HG03457 (cell line): ENCODE measurements at regions not wholly inside any gene's neighbourhood (a gene's known extent, or its start where the extent isn't known, plus 50 kb on each side); places are given as distances from the start of the nearest gene placed in this dataset.

Experiments used
- ATAC-seq: cut with Tn5 transposase; IDR thresholded peaks from one replicate; pipeline ENCODE4 v1.9.1; 2021; ENCODE audit warnings: moderate number of reproducible peaks; ENCODE audit not compliant: unreplicated experiment

DNA sequence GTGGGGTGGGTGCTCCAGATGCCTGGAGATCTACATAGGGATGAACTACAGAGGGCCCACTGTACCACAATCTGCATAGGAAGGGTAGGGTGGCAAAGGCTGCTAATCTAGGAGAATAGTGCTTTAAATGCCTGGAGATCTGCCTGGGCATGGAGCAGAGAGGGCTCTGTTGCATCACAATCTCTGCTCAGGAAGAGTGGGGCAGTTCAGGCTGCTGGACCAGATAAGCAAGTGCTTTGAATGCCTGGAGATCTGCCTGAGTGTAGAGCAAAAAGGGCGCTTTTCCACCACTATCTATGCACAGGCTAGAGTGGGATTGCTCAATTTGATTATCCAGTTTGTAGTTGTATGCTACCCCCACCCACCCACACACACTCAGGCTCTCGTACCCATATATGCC, 886.3 kb upstream of the SEL1L start:
- ATAC-seq: no peak

DNA sequence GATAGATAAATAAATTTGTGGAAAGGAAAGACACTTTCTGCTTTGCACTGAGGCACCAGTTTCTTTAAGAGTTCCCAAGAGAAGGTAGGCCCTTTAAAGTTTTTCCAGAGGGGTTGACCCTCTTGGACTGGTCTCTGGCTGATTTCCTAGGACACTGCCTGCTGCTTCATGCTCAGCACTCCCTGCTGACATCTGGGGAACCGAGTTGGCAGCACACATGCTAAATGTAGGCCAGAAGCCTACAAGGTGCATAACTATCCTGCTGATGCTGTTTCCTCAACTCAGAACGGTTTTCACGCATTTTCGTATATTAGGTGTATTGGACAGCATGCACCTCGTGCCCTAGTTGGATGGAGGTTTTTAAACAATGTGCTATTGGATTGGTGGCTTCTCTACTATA, 887.2 kb upstream of the SEL1L start:
- no peak for ATAC-seq

DNA sequence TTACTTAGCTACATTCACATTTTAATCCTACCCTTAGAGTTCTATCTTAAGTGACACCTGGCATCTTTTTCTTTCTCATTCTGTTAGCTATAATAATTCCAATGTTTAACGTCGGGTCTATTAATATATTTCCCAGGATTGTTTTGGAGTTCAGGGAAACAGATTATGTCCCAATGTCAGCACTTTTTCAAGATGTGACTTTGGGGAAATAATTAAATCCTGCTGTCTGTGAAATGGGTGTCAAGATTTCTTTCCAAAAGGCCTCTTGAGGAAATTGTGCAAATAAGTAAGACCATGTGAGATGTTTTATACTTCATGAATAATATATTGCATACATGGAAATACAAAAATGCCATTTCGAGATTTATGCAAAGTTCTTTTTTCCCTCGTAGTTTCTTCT, 887.6 kb upstream of the SEL1L start:
- ATAC-seq: no peak

DNA sequence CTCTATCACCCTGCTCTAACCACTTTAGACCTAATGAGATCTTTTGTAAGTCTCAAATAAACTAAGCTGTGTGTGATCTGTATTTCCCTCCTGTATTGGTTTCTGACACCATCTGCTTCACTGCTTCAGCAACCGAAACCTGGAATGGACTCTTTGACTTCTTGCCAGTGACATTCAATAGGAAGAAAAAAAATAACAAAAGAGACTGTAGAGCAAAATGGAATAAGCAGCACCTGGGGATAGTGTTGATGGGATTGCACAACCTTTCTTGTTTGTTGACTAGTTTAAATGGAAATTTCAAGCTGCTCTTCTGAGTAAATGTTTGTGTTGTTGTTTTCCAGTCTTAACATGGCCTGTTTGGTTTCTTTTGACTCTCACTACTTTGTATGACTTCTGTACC, 888.6 kb upstream of the SEL1L start:
- no peak for ATAC-seq

DNA sequence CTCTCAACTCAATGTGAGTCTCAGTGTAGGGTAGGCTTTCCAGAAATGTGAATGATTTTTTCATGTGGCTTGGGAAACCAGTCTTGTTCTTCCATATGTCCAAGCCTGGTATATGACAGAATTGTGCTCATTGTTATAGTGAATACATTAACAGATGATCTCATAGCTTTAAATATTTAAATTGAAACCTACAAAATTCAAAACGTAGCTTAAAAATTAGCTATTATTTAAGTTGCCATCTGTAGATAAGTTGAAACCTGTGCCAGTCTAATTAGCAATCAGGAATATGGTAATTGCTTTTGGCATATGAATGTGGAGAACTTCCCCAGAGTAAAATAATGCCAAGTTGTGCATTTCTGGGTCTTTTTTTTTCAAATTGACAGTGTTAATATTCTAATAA, 891.6 kb upstream of the SEL1L start:
- no peak for ATAC-seq

GRCh38 chr14:82431031-82431430, 897.4 kb upstream of the SEL1L start:
- ATAC-seq: no peak

- no peak for ATAC-seq
Observed at GRCh38 chr14:82432301-82433105, 898.9 kb upstream of the SEL1L start.

DNA sequence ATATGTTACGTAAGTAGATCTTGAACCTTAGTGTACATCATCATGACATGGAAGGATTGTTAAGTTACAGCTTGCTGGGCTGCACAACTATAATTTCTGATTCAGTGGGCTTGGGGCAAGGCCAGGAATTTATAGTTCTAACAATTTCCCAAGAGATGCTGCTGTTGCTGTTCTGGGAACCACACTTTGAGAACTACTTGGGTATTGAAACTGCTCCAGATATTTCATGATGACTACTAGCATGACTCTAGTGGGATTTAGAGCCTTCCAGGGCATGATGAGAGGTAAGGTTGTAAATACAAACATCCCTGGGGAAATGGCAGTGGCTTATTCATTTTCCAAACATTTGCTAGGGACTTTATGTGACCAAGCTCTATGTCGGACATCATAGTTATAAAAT, 904.8 kb upstream of the SEL1L start:
- ATAC-seq: no peak

DNA sequence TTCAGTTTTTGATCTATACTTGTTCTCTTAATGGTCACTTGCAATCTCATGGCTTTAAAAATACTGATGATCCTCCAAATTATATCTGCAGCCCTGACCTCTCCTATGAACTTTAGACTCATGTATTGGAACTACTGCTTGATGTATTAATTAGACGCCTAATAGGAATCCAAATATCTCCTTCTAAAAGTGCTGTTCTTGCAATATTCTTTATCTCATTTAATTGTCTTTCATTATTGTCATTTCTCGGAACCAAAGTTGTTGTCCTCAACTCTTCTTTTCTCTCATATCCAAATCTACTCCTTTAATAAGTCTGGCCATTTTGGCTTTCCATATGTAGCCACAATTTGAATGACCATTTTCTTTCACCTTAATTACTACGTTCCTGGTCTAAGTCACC, 907.6 kb upstream of the SEL1L start:
- no peak for ATAC-seq

DNA sequence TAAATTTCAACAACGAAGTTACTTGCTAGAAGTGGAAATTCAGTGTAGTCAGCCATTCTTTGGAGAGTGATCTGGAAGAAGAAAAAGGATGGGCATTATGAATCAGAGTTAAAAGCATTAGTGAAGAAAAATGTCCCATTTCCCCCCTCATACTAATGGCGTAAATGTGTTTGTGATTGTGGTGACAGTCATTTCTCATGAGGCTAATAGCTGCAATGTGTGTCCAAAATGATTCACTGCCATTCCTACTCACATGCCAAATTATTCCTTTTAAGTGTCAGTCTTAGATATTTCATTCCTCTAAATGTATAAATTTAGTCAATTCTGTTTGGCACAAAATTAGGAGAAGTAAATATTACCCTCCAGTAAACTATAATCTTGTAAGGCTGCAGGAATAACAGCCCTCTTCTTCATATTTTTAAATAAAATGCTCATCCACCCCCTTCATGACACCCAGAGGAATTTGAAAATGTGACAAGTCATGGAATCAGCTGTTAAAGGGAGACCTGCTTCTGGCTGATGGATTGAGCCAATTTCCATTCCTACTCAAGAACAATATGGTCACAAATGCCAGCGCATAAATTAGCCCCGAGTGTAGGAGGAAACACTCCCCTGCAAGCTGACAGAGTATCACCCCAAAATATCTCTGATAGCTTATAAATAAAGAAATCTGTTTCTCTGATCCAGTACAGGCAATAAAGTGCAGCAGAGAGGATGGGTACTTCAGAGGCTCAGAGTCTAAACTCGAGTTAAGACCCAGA, 912.3 kb upstream of the SEL1L start:
- no peak for ATAC-seq

DNA sequence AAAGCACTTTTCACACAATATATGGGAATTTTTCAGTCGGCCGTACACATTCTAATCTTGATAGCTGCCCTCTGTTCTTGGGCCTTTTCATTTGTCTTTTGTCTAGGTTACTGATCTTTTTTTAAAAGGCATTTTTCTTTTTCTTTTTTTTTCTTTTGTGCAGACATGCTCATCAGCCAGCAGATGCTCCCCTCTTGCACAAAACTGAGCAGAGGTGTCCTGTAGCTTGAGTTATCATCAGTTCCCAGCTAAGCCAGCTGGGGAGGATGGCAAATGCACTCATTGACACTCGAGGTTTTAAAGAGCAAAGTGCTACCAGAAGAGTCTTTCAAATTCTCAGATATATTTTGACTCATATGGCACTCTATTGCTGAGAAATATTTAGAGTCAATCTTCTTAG, 913.9 kb upstream of the SEL1L start:
- ATAC-seq: no peak

DNA sequence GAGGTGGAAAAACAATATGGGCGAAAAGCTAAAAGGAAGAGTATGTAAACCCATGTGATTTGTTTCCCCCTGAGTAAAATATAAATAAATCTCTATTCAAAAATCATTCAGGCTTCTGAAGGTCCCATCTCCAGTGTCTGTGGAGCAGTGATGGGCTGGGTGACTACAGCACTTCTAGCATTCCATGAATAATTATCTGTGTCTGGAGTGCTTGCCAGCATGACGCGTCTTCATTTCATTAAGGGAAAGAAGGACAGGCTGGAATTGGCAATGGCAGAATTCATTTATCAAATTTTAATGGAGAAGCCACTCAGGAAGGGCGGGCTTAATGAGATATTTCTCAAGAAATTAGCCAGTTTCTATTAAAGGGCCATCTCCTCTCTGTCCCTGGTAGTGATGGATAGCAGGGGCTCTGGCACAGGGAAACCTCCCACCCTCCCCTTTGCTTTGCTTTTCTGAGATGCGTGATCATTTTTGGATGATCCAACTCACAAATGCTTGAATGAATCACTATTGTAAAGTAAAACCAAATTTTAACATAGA, 916.3 kb upstream of the SEL1L start:
- ATAC-seq: no peak

- ATAC-seq: no peak
Observed at GRCh38 chr14:82451675-82452074, 918.0 kb upstream of the SEL1L start.

DNA sequence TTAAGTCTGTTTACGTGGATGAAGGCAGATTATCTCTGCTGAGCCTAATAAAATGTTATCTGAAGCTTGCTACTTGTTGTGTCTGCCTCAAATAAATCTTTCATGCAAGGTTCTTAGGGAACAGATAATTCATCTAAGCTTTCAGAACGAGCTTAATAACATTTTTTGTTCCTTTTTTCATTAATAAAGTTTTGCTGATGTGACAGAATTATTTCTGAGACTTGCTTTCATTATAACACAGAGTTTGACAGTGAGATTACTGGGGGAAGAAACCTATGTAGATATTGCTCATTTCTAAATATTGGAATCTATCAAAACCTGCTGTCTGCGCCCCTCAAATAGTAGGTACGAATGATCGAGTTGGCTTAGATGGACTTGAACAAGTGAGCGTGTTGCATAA, 948.7 kb upstream of the SEL1L start:
- no peak for ATAC-seq

DNA sequence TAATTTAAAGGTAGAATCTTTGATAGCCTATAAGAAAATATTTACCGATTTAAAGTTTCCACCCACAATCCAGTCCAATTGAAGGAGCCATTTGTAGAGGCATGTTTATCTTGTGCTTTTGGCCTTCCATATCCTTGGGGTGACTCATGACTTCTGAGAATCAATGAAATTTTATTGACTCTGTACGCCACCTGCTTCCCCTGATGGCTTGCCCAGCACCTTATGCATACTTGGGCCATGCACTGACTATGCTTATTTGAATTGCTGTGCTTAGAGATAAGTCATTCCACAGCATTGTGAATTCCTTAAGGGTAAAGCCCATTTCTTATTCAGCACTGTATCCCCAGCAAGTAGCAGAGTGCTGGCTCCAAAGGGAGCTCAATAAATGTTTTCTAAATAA, 954.8 kb upstream of the SEL1L start:
- no peak for ATAC-seq

DNA sequence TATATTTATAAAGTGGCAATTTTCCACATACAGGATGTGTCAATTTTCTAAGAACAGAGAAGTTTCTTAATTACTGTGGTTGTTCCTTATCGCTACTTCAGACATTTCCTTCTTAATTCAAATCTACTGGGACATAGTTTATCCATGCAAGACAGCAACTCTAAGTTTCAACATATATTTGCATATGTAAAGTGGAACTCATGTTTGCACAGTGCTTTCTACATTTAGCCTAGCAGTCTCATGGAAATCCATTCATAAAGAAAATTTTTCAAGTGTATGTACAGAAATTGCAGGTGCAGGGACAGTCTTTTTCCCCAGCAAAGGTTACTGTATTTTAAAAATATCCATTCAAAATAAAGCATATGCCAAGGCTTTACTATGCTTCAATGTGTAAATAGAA, 956.7 kb upstream of the SEL1L start:
- no peak for ATAC-seq

DNA sequence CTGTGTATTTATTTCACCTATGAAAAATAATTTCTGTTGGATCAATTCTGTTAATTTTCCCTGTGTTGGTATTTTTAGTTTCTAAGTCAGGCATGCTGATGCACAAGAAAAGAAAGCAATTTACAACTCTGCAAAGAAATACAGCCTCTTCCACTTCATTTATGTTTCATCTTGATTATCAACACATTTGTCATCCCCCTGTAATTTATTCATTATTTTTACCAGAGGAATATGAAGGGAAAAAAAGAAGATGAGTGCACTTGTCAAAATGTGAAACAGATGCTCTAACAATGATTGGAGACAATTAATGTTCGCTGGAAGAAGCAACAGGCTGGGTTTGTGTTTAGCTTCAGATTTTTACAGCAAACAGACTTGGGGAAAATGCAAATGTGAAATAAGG, 958.5 kb upstream of the SEL1L start:
- no peak for ATAC-seq

- ATAC-seq: no peak
Observed at GRCh38 chr14:82500222-82500621, 966.6 kb upstream of the SEL1L start.

- no peak for ATAC-seq
Observed at GRCh38 chr14:82501554-82501953, 967.9 kb upstream of the SEL1L start.

DNA sequence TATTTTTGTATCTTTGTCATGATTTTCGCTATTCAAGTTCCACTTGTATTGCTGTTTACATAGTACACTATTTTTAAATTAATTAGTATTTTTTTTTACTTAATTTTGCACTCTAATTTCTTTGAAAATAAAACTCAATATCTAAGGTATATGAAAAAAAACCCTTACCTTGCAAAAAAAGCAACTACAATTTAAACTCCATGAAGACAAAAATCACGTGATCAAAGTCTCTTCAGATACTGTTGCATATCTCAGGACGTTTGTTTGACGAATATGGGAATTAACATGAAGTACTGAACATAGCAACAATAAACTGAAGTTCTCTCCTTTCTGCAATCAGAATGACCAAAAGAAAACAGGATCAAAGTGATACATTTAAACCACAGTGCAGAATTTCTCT, 968.4 kb upstream of the SEL1L start:
- ATAC-seq: no peak

DNA sequence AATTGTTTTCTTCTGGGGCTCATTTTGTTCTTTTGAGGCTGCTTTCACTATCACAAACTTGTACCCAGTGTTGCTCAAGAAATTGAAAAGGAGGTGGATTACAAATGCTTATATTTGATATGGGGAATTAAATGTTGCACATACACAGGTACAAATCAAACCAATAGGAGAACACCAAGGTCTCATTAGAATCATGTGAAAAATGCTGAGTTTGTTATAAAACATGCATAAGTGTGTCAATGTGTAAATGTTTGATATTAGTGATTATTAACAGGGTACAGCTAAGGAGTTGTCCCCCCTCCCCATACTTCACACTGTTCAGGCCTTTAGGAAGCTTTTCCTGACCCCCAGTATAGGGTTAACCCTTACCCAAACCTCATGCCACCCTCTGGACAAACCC, 971.2 kb upstream of the SEL1L start:
- ATAC-seq: no peak

- no peak for ATAC-seq
Observed at GRCh38 chr14:82510007-82510406, 976.4 kb upstream of the SEL1L start.
